HG03469 (cell line): ENCODE measurements at regions not wholly inside any gene's neighbourhood (a gene's known extent, or its start where the extent isn't known, plus 50 kb on each side); places are given as distances from the start of the nearest gene placed in this dataset.

ENCODE experiments used
- ATAC-seq: cut with Tn5 transposase; IDR thresholded peaks from one replicate; pipeline ENCODE4 v1.9.1; 2021; ENCODE audit warnings: mild to moderate bottlenecking, moderate library complexity, moderate number of reproducible peaks; ENCODE audit not compliant: unreplicated experiment

- no peak for ATAC-seq
Observed at GRCh38 chr20:40495956-40496355, 193.1 kb downstream of the MAFB start.

- no peak for ATAC-seq
Observed at GRCh38 chr20:40494248-40494647, 194.8 kb downstream of the MAFB start.

- no peak for ATAC-seq
Observed at GRCh38 chr20:40493549-40493948, 195.5 kb downstream of the MAFB start.

GRCh38 chr20:40493071-40493470 is 196.0 kb downstream of the MAFB start:
- no peak for ATAC-seq

GRCh38 chr20:40491009-40491590 is 197.9 kb downstream of the MAFB start:
- ATAC-seq = no peak

GRCh38 chr20:40489886-40490285 is 199.2 kb downstream of the MAFB start:
- no peak for ATAC-seq

- no peak for ATAC-seq
Observed at GRCh38 chr20:40488401-40488800, 200.6 kb downstream of the MAFB start.

GRCh38 chr20:40486297-40486696 is 202.7 kb downstream of the MAFB start:
- no peak for ATAC-seq

- ATAC-seq = no peak
Observed at GRCh38 chr20:40481743-40482458, 207.1 kb downstream of the MAFB start.

- ATAC-seq = no peak
Observed at GRCh38 chr20:40481337-40481736, 207.7 kb downstream of the MAFB start.

- no peak for ATAC-seq
Observed at GRCh38 chr20:40477805-40478204, 211.2 kb downstream of the MAFB start.

- no peak for ATAC-seq
Observed at GRCh38 chr20:40476461-40476860, 212.6 kb downstream of the MAFB start.

GRCh38 chr20:40472905-40473304 is 216.1 kb downstream of the MAFB start:
- ATAC-seq = no peak

- ATAC-seq = no peak
Observed at GRCh38 chr20:40471261-40471629, 217.8 kb downstream of the MAFB start.

- ATAC-seq = no peak
Observed at GRCh38 chr20:40470445-40471260, 218.4 kb downstream of the MAFB start.

GRCh38 chr20:40468759-40469158 is 220.3 kb downstream of the MAFB start:
- no peak for ATAC-seq

GRCh38 chr20:40467703-40468411 is 221.2 kb downstream of the MAFB start:
- ATAC-seq = no peak

- no peak for ATAC-seq
Observed at GRCh38 chr20:40467067-40467466, 222.0 kb downstream of the MAFB start.

GRCh38 chr20:40464731-40465208 is 224.3 kb downstream of the MAFB start:
- ATAC-seq = no peak

- no peak for ATAC-seq
Observed at GRCh38 chr20:40463171-40463570, 225.9 kb downstream of the MAFB start.

GRCh38 chr20:40462566-40462965 is 226.5 kb downstream of the MAFB start:
- no peak for ATAC-seq
